OCI-LY7 (cell line): ENCODE measurements at regions not wholly inside any gene's neighbourhood (a gene's known extent, or its start where the extent isn't known, plus 50 kb on each side); places are given as distances from the start of the nearest gene placed in this dataset.

Experiments used
- EZH2phosphoT487 ChIP-seq: fragments of 200-600 bp; sonication (generic); IDR thresholded peaks from 2 replicates; pipeline ENCODE4 v1.6.1; 2018; ENCODE audit warnings: low read depth, borderline replicate concordance, mild to moderate bottlenecking, mixed run types, antibody characterized with exemption, low read length, moderate library complexity, mixed read lengths
- TF ChIP-seq, protein P1 (sequence below): fragments of 200-600 bp; sonication (generic); conservative IDR thresholded peaks from 2 replicates; pipeline ENCODE4 v1.5.1; 2014; ENCODE audit warnings: mild to moderate bottlenecking, antibody characterized with exemption, low read length, moderate library complexity, mixed read lengths

DNA sequence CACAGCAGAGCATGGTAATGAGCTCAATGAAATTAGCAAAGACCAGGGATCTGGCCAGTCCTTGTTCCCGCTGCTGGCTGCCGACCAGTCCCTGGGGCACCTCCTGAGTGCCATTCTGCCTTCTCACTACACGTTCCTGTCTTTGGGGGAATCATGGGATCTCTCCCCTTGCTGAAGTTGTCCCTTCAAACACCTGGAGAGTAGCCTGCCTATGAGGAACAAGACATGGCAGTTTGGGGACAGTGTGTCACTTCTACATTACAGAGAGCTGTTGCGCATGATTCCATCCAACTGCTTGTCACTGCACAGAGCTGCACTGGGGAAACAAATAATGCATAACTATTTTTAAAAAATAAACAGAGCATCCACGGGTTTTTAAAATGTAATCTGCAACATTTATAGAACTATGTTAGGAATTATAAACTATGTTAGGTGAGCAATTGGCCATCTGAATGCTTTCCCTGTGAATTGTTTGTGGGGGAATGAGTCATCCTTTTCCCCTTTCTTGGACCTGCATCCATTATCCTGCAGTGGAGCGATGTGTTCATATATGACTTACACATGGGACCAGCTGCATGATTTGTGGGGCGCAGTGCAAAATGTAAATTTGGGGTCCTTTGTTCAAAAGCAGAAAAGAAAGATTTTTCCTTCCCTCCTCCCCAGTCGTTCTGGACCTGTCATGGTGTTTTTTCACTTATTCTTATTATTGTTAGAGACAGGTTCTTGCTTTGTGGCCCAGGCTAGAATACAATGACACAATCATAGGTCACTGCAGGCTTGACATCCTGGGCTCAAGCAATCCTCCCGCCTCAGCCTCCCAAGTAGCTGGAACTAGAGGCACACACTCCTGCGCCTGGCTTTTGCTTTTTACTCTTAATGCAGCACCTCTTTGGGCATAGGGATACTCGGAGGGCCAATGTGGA is 115.0 kb upstream of the TBL1X start:
- TF ChIP-seq, protein P1, sequence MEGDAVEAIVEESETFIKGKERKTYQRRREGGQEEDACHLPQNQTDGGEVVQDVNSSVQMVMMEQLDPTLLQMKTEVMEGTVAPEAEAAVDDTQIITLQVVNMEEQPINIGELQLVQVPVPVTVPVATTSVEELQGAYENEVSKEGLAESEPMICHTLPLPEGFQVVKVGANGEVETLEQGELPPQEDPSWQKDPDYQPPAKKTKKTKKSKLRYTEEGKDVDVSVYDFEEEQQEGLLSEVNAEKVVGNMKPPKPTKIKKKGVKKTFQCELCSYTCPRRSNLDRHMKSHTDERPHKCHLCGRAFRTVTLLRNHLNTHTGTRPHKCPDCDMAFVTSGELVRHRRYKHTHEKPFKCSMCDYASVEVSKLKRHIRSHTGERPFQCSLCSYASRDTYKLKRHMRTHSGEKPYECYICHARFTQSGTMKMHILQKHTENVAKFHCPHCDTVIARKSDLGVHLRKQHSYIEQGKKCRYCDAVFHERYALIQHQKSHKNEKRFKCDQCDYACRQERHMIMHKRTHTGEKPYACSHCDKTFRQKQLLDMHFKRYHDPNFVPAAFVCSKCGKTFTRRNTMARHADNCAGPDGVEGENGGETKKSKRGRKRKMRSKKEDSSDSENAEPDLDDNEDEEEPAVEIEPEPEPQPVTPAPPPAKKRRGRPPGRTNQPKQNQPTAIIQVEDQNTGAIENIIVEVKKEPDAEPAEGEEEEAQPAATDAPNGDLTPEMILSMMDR: no peak
- TF ChIP-seq EZH2phosphoT487: no peak
